ENCODE measurements at regions not wholly inside any gene's neighbourhood (a gene's known extent, or its start where the extent isn't known, plus 50 kb on each side); places are given as distances from the start of the nearest gene placed in this dataset.

GRCh38 chr3:116897382-116897781, 187.8 kb downstream of the TUSC7 start:
- no peak for TF ChIP-seq POLR2A (IDR thresholded peaks at IDR 0.05)
- no peak for TF ChIP-seq CTCF (IDR thresholded peaks at IDR 0.05)

Measured in adrenal gland (tissue), 5 donors.